ENCODE measurements at regions not wholly inside any gene's neighbourhood (a gene's known extent, or its start where the extent isn't known, plus 50 kb on each side); places are given as distances from the start of the nearest gene placed in this dataset.

DNA sequence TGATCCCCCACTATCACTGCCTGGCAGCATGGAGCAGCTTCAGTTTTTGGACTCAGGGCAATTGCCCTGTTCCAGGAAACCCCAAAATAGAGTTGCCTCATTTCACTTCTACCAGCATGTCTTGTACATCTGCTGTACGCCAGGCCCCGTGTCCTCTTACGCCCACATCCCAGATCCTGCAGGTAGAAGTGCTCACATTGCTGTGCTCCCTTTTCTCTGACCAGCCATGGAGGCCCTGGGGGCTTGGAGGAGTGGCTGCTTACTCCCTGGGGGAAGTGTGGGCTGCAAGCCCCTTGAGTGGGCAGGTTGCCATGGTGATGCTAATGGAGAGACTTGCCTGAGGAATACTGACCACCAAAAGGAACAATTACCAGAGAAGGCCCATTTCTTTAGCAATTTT is 55.6 kb upstream of the KCNIP1 start:
- Histone ChIP-seq H3K27ac (ENCODE audit: insufficient read depth, low read length) (no peak overlapping the region), H4K8ac (ENCODE audit: low read depth in 2 of 2, low read length in 2 of 2) (no peak overlapping the region), H3K23ac (ENCODE audit: low read depth, low read length) (no peak overlapping the region), H3K36me3 (ENCODE audit: control insufficient read depth, insufficient read depth, low read length) (no peaks in the 10 kb centered on the region), H3K9me1 (ENCODE audit: insufficient read depth, low read length) (no peaks in the 10 kb centered on the region), H4K5ac (ENCODE audit: low read depth, low read length) (no peak overlapping the region), H2AFZ (replicated peaks; ENCODE audit: low read length, poor library complexity) (no peak overlapping the region), H2BK120ac (ENCODE audit: low read depth, low read length) (no peak overlapping the region), H3K4me2 (ENCODE audit: low read depth, low read length) (no peak overlapping the region), H3K9ac (ENCODE audit: low read depth, low read length) (no peak overlapping the region), H3K56ac (ENCODE audit: extremely low read depth, insufficient read depth, low read length) (no peak overlapping the region), H3K79me1 (ENCODE audit: low read depth in 1 of 2, low read length in 2 of 2) (no peaks in the 10 kb centered on the region), H3K4me3 (ENCODE audit: insufficient read depth, low read depth, low read length) (no peak overlapping the region), H3K4ac (ENCODE audit: low read depth, low read length) (no peak overlapping the region), H2BK20ac (ENCODE audit: low read depth, low read length) (no peak overlapping the region), H2AK5ac (ENCODE audit: low read depth, low read length) (no peak overlapping the region), H3K27me3 (ENCODE audit: control insufficient read depth, insufficient read depth, low read length) (no peaks in the 10 kb centered on the region; the same call in 1 of the 2 replicates), H3K18ac (ENCODE audit: low read depth, low read length) (no peak overlapping the region), H4K20me1 (ENCODE audit: insufficient read depth, low read length) (no peaks in the 10 kb centered on the region), H2BK5ac (ENCODE audit: low read depth, low read length, poor library complexity, severe bottlenecking) (no peak overlapping the region), H2BK15ac (ENCODE audit: low read depth, low read length) (no peak overlapping the region), H3K9me3 (ENCODE audit: control insufficient read depth, insufficient read depth, low read length) (no peaks in the 10 kb centered on the region), H3K4me1 (ENCODE audit: control insufficient read depth, insufficient read depth, low read length) (no peaks in the 10 kb centered on the region), H3K14ac (replicated peaks; ENCODE audit: low read depth, low read length) (no peak overlapping the region), H4K91ac (ENCODE audit: insufficient read depth, low read depth, low read length) (no peak overlapping the region), H2AK9ac (replicated peaks; ENCODE audit: low read depth, low read length, poor library complexity) (no peak overlapping the region)
- intact Hi-C loops (cut with micrococcal nuclease): no loop called here
- in situ Hi-C loops (cut with MboI; ENCODE audit: low sequenced_read_pairs): no loop called here
- dilution Hi-C loops (cut with HindIII; ENCODE audit: low sequenced_read_pairs, unreplicated experiment): no loop called here
- ATAC-seq (ENCODE audit: low read depth): no peak
- POLR2A ChIA-PET (ENCODE audit: unreplicated experiment): no interaction called here
- TF ChIP-seq, protein P1, sequence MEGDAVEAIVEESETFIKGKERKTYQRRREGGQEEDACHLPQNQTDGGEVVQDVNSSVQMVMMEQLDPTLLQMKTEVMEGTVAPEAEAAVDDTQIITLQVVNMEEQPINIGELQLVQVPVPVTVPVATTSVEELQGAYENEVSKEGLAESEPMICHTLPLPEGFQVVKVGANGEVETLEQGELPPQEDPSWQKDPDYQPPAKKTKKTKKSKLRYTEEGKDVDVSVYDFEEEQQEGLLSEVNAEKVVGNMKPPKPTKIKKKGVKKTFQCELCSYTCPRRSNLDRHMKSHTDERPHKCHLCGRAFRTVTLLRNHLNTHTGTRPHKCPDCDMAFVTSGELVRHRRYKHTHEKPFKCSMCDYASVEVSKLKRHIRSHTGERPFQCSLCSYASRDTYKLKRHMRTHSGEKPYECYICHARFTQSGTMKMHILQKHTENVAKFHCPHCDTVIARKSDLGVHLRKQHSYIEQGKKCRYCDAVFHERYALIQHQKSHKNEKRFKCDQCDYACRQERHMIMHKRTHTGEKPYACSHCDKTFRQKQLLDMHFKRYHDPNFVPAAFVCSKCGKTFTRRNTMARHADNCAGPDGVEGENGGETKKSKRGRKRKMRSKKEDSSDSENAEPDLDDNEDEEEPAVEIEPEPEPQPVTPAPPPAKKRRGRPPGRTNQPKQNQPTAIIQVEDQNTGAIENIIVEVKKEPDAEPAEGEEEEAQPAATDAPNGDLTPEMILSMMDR (conservative IDR thresholded peaks at IDR 0.05; ENCODE audit: low read depth, low read length): no peak
- TF ChIP-seq FOS (IDR thresholded peaks at IDR 0.05; ENCODE audit: low read depth, low read length) (no peak), BHLHE40 (IDR thresholded peaks at IDR 0.05; ENCODE audit: low read depth, low read length) (no peak), CEBPB (IDR thresholded peaks at IDR 0.05; ENCODE audit: low read depth, low read length) (no peak), RFX5 (IDR thresholded peaks at IDR 0.05; ENCODE audit: low read depth, low read length) (no peak), POLR2A (IDR thresholded peaks at IDR 0.05; ENCODE audit: low read depth, low read length) (no peak), RCOR1 (IDR thresholded peaks at IDR 0.05; ENCODE audit: insufficient replicate concordance, low read length) (no peak), RAD21 (IDR thresholded peaks at IDR 0.05; ENCODE audit: low read length) (no peak), NFE2L2 (IDR thresholded peaks at IDR 0.05; ENCODE audit: low read depth, low read length) (no peak), CHD1 (IDR thresholded peaks at IDR 0.05; ENCODE audit: low read depth, low read length) (no peak), MAZ (IDR thresholded peaks at IDR 0.05; ENCODE audit: borderline replicate concordance, low read depth, low read length) (no peak), MXI1 (IDR thresholded peaks at IDR 0.05; ENCODE audit: borderline replicate concordance, low read depth, low read length) (no peak), MAFK (IDR thresholded peaks at IDR 0.05; ENCODE audit: low read depth, low read length) (no peak), SMC3 (IDR thresholded peaks at IDR 0.05; ENCODE audit: low read depth, low read length) (no peak)
- TF ChIP-seq, protein P2, sequence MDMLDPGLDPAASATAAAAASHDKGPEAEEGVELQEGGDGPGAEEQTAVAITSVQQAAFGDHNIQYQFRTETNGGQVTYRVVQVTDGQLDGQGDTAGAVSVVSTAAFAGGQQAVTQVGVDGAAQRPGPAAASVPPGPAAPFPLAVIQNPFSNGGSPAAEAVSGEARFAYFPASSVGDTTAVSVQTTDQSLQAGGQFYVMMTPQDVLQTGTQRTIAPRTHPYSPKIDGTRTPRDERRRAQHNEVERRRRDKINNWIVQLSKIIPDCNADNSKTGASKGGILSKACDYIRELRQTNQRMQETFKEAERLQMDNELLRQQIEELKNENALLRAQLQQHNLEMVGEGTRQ (IDR thresholded peaks at IDR 0.05; ENCODE audit: low read depth, low read length): no peak
- TF ChIP-seq, protein P3, sequence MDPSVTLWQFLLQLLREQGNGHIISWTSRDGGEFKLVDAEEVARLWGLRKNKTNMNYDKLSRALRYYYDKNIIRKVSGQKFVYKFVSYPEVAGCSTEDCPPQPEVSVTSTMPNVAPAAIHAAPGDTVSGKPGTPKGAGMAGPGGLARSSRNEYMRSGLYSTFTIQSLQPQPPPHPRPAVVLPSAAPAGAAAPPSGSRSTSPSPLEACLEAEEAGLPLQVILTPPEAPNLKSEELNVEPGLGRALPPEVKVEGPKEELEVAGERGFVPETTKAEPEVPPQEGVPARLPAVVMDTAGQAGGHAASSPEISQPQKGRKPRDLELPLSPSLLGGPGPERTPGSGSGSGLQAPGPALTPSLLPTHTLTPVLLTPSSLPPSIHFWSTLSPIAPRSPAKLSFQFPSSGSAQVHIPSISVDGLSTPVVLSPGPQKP (IDR thresholded peaks at IDR 0.05; ENCODE audit: borderline replicate concordance, low read depth, low read length): no peak
- no TSS peak for BruUV-seq (replicated peaks)
- WGBS, 2 experiments (ENCODE audit: extremely low coverage in 2 of 2, insufficient read length in 1 of 2): no CpG with 5 or more reads among the region's 3 CpGs
- DNase-seq: no peak
- CTCF ChIA-PET: no interaction called here
